HG03469 (cell line): ENCODE measurements at regions not wholly inside any gene's neighbourhood (a gene's known extent, or its start where the extent isn't known, plus 50 kb on each side); places are given as distances from the start of the nearest gene placed in this dataset.
"Not testable (repeated sequence)": the region's sequence is repeated elsewhere in the genome, so short reads cannot be mapped to it uniquely, and the experiment has no call there.

Experiments
- ATAC-seq: cut with Tn5 transposase; IDR thresholded peaks from one replicate; pipeline ENCODE4 v1.9.1; 2021; ENCODE audit warnings: mild to moderate bottlenecking, moderate library complexity, moderate number of reproducible peaks; ENCODE audit not compliant: unreplicated experiment

DNA sequence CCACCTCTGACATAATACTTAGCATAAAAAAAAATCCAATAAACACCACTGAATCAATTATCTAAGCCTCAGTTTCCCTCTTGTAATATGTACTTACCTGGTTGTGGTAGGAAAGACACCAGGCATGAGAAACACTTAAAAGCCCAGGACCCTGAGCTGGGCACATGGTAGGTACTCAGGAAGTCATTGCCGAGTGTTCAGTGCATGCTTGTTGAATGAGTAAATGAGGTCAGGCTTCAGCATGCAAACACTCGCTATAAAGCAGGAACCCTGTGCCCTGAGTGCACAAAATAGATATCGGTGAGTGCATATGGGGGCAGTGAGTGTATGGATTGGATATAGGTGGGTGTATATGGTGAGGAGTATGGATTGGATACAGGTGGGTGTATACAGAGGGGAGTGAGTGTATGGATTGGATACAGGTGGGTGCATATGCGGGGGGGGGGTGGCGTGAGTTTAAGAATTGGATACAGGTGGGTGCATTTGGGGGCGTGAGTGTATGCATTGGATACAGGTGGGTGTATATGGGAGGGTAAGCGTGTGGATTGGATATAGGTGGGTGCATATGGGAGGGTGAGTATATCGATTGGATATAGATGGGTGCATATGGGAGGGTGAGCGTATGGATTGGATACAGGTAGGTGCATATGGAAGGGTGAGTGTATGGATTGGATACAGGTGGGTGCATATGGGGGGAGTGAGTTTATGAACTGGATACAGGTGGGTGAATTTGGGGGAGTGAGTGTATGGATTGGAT is 194.3 kb upstream of the MSX2 start:
- ATAC-seq, result no peak

DNA sequence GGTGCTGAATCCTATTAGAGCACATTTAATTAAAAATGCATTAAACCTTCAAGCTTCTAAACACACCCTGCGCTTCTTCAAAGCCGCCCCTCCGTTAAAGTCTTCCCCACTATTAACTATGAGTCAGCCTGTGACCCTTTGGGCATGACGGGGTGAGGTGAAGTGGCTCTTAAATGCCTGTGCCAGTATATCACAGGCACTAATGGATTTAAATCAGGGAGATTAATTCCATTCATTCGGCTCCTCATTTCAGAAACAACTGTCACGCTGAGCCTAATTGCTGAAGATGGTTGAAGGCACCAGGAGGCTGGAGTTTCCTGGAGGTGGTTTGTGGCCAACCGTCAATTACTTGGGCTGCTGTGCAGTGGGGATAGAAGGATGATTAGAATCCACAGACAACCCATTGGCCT is 192.6 kb upstream of the MSX2 start:
- no peak for ATAC-seq

DNA sequence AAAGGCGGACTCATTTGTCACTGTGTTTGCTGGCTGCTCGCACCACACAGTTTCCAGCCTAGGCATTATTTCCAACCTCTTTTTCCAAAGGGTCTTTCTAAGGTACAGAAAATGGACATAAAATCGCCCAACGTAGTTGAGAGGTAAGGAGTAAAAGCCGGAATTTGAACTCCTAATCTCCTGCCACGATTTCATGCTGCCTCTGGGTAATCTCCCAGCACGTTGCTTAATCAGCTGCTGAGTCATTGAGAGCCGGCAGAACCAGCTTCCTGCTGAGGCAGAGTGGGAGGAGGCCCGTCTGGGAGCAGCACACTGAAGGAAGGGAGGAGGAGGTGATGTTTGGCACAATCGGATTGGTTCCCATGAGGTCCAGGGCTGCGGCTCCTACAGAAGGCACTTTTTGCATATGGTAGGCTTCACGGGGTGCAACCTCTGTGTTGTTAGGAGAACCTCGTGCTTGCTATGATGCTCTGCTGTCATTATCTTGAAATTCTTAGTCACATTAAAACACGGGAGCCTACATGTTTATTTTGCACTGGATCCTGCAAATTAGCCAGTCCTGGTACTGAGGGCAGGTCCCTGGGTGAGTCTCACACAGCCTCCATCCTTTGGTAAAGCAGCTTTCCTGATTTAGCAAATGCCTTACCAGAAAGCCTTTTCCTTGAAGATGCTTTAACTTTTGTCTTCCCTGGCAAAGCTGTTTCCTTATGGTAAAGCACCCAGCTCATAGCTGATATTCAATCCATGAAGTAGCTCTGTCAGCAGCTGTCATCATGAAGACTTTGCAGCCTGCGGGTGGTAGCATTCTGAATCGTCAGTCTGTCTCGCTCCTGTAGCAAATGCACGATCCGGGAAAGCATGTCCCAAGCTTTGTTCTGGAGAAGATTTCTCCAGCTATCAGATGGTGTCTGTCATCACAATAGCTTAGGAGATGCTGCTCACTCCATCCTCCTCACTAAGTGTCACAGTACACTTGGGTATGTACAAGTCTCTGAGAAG is 191.6 kb upstream of the MSX2 start:
- no peak for ATAC-seq

DNA sequence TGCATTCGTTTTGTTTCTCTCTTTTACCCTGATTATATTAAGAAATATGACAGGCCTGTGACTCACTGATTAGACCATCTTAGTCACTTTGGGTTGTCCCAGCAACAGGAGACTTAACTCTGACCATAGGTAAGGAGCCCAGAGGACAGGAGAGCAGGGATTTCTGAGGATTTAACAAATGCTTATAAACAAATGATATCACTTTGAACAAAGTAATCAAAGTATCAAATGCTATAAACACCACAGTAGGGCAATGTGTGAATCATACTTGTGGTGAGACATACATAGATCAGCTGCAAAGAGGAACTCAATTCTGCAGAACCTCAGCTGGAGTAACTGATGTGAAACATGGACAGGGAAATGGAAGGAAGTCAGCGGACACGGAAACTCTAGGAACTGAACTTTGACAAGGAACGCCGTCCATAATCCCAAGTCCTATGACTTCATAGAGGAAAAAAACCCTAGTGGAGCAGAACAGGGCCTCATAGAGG is 190.6 kb upstream of the MSX2 start:
- ATAC-seq, result no peak

- ATAC-seq, result no peak
Measured at GRCh38 chr5:174535669-174536068, 188.7 kb upstream of the MSX2 start.

- ATAC-seq, result not testable (repeated sequence)
Measured at GRCh38 chr5:174539823-174540222, 184.6 kb upstream of the MSX2 start.

DNA sequence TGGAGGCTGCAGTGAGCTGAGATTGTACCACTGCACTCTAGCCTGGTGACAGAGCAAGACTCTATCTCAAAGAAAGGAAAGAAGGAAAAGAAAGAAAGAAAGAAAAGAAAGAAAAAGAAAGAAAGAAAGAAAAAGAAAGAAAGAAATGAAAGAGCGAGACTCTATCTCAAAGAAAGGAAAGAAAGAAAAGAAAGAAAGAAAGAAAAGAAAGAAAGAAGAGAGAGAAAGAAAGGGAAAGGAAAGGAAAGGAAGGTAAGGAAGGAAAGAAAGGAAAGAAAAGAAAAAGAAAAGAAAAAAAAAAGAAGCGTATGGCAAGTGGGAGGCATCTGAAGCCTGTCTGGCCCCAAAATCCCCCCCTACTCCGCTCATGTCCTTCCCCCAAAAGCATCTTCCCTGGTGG is 182.3 kb upstream of the MSX2 start:
- no peak for ATAC-seq

GRCh38 chr5:174542471-174542870 is 181.9 kb upstream of the MSX2 start:
- ATAC-seq, result no peak

- no peak for ATAC-seq
Measured at GRCh38 chr5:174545926-174546325, 178.5 kb upstream of the MSX2 start.

- ATAC-seq, result no peak
Measured at GRCh38 chr5:174547814-174548213, 176.6 kb upstream of the MSX2 start.

DNA sequence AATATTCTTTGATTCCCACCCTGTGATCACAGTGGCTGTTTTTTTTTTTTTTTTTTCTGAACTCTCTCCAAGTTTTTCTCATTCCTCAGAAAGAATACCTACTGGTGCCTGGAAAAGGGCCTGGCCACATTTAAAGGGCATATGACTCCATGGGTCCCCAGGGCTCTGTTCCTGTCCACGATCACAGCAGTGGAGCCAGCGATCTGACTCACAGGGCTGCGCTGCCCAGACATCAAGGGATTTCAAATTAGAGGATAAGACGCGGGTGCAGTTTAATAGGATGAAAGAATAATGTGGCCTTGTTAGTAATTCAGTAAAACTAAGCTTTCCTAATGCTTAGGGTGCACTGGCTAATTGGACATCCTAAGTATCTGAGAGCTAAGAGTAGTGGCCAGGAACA is 175.1 kb upstream of the MSX2 start:
- no peak for ATAC-seq

DNA sequence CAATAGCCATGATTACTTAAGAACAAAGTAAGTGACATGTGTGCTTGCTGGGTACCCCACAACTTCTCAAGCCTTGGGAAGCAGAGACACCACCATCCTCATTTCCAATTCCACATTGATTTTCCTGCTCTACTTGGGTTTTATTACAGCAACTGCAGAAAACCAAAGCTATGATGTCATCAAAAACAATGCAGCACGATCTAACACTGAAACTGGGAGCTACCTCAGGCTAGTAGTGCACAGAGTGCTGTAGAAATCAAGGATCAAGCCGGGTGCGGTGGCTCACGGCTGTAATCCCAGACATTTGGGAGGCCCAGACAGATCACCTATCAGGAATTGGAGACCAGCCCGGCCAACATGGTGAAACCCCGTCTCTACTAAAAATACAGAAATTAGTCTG is 174.4 kb upstream of the MSX2 start:
- ATAC-seq, result no peak

DNA sequence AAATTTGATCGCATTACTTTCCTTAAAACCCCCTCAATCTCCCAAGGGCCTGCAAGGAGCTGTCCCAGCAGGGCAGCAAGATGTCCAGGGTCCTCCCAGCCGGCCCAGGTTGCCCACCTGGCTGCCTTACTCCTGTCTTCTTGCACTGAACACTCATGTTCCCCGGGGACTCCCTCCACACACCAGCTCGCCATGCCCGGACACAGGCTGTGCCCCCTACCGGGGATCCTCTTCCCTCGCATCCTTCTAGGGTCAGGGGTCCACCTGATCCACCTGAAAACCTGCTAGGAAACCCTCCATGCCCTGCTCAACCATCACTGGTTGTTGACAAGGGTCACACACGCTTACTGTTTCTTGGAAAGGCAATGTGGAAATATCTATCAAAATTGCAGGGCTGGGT is 172.0 kb upstream of the MSX2 start:
- no peak for ATAC-seq

- ATAC-seq, result no peak
Measured at GRCh38 chr5:174553556-174553955, 170.8 kb upstream of the MSX2 start.

GRCh38 chr5:174555726-174556125 is 168.7 kb upstream of the MSX2 start:
- ATAC-seq, result no peak

DNA sequence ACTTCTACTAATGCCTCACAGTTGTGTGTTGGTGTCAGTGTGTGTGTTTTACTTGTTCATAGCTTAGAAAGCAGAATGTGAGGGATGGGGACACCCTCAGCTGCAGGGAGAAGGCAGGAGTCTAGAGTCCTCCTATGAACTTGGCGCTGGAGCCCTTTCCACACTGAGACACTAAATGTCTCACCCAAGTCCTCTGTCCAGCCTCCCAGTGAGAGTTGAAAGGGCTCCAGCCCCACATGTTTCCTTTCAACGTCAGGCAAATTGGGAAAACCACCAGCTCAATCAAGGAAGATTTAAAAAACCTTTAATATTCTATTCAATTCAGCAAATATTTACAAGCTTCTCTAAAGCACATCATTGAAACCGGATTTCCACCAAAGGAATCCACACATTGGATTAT is 167.6 kb upstream of the MSX2 start:
- ATAC-seq, result no peak

GRCh38 chr5:174558190-174558589 is 166.2 kb upstream of the MSX2 start:
- no peak for ATAC-seq

- ATAC-seq, result no peak
Measured at GRCh38 chr5:174559141-174559540, 165.2 kb upstream of the MSX2 start.

- no peak for ATAC-seq
Measured at GRCh38 chr5:174559566-174560090, 164.8 kb upstream of the MSX2 start.

DNA sequence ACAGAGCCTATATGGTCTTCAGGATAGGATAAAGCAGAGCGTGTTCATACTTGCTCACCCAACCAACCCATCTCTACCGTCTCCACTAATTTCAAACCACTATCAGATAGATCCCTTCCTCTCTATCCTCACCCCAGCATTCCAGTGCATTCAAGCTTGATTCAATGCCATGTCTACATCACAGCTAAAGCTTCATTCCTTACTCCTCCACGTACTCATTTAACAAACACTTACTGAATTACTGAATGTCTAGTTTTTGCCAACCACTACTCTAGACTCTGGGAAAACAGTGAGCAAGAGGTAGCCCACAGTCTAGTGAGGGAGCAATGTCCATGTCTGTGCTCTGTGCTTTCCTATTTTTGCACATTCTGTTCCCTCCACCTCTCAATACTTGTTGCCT is 163.5 kb upstream of the MSX2 start:
- no peak for ATAC-seq

GRCh38 chr5:174563040-174563439 is 161.3 kb upstream of the MSX2 start:
- not testable (repeated sequence) for ATAC-seq

DNA sequence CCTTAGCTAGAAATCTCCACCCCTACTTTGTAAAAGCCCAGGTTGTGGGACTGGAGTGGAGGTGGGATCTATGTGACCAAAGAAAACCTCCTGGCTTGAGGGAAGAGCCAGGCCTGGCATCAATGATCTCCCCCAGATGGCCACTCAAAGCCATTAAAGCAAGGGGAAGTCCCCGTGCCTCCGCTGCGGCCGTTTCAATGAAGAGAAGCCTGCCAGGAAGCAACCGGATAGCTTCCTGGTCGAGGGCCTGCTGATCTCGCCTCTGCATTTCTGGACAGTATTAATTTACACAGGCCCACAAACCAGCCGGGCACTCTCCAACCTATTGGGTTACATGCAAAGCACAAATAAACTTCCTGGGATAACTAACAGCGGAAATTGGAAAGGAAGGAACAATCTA is 160.5 kb upstream of the MSX2 start:
- no peak for ATAC-seq
